HG02981 (cell line): ENCODE measurements at regions not wholly inside any gene's neighbourhood (a gene's known extent, or its start where the extent isn't known, plus 50 kb on each side); places are given as distances from the start of the nearest gene placed in this dataset.

Experiments used
- ATAC-seq: cut with Tn5 transposase; IDR thresholded peaks from one replicate; pipeline ENCODE4 v1.9.1; 2021; ENCODE audit warnings: mild to moderate bottlenecking, moderate library complexity; ENCODE audit not compliant: unreplicated experiment

DNA sequence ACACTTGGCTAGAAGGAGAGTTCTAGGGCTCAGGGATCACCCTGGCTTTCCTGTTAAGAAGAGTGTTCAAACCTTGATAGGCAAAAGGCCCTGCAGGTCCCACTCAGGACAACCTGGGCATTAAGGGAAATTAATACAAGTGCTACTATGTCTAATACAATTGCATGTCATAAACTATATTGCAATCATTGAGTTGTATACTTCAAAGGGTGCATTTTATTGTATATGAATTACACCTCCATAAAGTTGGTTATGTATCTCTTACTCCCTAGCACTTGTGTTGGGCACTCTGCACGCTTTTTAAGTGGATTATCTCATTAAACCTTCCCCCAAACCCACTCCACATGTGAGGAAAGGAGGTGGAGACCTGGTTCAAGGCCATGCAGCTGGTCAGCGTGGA is 172.1 kb upstream of the GLI2 start:
- no peak for ATAC-seq

DNA sequence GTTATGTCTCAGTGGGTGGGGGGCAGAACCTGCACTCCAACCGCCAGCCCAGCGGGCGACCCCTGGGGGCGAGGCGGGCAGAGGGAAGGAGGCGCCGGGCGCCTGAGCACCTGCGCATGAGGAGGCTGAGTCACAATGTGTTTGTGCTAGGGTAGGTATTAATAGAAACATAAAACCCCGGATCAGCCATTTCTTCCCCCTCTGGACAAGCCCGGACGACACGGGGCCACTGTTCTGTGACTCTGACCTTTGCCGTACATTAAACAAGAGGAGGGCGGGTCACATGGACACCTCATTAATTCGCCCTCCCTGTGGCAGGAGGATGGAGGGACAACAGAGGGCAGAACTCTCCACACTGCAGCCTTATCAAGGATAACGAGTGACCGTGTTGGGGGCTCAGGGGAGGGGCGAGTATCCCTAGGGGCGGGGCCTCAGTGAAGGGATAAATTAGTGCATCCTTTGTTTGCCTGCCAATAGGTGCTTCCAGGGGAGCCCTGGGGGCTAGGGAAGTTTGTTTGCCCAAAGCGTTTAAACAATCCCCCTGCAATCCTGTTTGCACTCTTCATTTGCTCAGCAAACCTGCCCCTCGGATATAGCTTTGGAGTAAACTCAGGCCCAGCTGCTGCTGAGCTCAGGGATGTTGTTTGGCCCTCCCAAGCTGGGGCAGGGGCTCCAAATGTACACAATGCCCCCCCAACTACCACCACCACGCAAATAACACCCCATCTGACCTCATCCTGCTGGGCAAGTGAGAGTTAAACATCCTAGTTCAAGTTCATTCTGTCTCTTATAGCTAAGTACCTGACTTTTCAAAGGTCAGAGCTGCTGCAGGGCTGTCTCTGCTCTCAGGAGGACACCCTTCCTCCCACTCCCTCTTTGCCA is 171.2 kb upstream of the GLI2 start:
- ATAC-seq = no peak

DNA sequence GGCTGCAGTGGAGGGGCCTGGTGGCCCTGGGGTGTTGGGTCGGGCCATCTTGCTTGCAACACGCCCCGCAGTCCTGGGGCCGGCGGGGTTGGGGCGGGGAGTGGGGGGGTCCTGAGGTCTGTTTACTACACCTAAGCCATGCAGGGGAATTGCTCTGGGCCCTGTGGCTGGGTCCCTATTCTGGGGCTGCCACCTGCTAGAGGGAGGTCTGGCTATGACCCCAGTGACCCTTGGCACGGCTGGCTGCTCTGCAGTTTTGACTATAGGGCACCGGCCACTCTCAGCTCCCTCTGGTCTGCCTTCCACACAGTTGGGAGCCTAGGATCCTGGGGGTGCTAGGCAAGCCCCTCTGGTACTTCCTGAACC is 170.6 kb upstream of the GLI2 start:
- no peak for ATAC-seq

DNA sequence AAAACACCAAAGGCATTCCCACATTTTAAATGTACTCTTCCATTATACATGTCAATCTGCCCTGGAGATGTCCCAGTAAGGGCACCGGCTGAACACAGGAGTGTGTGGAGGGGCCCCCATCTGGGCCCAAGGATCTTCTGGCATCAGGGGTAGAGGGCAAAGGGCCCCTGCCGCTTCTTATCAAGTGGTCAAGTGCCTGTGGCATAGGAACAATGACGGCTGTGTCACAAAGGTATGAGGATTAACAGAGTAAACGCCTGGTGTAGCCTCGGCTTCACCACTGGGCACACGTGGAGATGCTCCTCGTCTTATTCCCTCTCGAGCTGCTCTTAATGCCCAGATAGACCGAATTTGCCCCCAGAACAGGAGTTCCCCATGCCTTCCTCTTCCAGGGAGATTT is 169.7 kb upstream of the GLI2 start:
- no peak for ATAC-seq

DNA sequence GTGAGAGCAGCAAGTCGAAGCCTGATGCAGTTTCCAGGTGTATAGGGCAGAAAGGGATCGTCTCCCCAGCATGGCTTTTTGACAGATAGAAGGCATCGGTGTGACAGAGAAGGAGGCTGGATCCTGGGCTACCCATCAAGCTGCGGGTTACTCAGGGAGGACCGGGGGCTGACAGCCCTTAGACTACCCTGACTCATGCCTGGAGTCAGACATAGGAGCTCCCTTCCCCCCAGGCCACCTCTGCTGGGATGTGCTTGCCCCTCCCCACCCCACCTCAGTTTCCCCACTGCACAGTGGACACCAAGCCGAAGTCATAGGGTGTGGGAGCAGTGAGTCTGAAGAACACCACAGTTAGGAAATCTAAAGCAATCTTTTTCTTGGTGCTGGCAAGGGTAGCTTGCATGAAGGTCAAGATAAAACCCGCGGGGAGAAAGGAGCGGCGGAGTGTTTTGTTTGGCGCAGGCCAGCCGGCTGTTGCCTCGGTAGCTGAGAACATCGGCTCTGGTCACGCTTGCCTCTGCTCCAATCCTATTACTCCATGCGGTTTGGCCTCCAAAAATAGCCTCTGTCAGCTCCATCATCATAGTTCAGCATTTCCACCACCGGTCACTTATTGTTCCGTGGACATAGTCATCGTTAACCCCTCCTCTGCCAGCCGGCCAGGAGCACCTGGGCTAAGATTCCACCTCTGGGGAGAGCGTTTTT is 169.2 kb upstream of the GLI2 start:
- no peak for ATAC-seq

DNA sequence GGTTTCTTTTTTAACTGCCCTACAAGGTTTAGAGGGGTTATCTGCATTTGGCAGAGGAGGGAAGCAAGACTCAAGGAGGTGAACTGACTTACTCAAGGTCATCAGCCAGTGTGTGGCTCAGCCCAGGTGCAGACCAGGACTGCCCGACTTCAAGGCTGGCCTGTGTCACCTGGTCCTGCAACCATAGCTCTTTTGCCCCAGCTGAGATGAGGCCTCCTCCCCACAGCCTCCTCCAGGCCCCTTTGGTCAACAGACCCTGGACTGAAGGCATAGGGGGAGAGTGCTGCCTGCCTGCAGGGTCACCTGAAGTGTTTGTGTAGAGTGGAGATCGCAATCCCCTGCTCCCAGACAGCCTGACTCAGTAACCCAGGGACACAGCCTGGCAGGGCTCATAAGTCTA is 168.5 kb upstream of the GLI2 start:
- no peak for ATAC-seq

DNA sequence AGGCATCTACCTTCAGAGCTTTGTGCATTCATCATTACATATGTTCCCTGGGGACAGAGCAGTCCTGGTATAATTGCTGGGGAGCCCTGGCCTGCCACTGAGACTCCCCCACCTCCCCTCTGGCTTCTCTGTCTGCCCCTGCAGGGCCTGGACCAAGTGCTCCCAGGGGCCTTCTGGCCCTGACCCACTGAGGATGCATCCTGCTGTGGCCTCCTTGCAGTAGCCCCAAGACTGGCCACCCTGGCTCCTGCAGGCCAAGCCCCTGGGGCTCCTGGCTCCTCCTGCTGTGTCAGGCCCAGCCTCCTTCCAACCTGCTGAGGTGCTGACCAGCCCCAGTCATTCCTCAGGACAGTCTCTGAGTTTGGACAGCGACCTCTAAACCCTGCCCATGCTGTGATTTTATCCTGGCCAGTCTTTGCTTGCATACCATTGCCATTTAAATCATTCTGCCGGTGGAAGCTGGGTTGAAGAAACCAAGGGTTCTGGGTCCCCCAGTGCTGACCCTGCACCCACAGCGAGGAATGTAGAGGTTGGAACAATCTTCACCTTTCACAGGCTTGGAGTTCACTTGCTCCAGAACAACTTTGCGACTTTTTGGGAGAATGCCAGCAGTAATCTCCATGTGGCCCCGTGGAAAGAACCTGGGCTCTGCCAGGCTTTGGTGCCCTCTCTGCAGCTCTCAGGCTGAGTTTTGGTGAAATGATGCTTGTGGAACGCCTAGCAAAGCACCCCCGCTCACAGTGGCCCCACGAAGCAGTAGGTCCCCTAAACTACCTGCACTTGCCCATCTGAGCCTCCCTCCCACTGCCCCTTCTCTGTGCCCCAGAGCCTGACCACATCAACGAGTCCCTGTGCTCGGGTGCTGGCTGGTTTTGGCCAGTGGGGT is 167.3 kb upstream of the GLI2 start:
- ATAC-seq = no peak

DNA sequence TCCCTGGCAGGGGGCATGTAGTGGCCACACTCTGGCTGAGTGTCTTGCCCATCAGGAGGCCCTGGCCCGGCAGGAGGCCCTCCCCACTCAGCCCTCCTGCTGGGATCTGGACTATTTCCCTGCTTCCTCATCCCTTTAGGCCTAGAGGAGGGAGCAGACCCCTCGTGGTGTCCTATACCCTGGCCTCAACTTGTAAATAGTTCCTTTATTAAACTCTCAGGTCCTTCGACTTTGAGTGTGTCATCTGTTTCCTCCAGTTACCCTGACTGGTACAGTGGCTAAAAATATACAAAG is 166.7 kb upstream of the GLI2 start:
- ATAC-seq = no peak

DNA sequence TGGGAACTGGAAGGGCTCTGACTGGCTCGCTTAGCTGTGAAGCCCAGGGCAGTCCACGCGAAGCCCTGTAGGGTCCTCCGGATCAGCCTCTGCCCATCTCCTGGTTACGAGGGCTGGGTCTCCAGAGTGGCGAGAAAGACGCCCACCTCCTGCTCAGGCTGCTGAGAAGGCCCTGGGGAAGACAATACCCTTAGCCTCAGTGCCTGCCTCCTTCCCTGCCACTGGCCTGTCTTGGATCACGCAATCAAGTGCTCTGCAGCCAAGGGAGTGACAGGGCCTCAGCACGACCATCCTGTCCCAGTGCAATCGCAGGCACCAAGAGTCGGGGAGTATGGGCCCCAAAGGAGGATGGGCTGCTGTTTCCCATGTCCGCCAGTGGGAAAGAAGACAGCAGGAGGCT is 165.7 kb upstream of the GLI2 start:
- no peak for ATAC-seq

DNA sequence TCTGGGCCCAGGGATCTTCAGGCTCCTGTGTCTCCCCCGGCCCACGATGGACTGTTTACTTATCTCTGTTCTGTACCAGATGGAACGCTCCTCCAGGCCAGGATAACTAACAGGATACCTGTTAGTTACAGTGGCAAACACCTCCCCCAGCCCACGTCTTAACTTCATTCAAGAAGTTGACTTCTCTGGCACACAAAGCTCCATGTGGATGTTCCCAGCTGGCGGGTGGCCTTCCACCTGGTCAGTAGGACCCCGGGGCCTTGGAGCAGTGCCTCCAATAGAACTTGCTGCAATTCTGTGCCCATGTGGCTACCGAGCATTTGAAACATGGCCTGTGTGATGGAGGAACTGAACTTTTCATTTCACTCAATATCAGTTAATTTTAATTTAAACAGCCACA is 165.1 kb upstream of the GLI2 start:
- no peak for ATAC-seq

DNA sequence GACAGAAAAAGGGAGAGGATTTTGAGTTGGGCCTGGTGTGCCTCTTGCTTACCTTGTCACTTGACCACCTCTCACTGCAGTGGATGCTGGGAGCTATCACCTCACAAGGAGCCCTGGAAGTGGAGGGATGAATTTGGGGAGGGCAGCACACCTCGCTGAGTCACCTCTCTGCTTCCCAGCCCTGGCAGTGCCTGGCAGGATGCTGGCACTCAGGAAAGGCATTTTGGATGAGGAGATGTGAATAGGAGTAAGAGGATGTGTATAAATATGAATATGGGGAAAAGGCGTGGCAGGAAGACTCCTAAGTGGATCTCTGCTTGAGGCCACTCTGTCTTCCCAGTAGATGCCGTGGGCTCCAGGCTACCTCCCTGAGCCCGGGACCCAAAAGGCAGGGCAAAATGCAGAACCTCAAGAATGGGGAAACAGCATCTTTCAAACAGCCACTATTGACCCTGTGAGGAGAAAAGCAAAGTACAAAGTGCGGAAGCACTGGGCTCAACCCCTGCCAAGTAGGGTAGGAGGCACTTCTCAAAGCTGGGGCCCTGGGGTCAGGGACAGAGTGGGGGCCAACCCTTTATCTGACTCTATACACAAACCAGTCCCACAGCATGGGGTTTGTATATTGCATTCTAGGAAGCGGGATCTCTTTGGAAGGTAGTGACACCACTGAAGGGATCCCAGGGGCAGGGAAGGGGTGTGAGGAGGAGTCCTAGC is 164.5 kb upstream of the GLI2 start:
- no peak for ATAC-seq

DNA sequence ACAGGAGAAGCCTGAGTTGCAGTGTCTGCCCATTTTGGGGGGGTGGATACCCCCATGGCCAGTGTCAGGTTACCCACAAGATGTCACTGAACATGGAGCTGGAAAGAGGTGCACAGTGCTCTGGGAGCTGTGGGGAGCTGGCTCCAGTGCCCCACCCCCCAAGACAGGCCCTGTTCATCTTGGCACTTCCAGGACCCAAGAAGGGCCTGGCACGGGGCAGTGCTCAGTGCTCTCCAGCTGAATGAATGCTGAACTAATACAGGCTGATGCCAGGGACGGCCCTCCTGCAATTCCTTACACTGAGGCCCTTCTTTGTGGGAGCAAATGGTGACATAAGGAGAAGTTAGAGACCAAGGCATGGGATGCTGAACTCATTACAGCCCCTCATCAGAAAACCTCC is 163.4 kb upstream of the GLI2 start:
- ATAC-seq = no peak

DNA sequence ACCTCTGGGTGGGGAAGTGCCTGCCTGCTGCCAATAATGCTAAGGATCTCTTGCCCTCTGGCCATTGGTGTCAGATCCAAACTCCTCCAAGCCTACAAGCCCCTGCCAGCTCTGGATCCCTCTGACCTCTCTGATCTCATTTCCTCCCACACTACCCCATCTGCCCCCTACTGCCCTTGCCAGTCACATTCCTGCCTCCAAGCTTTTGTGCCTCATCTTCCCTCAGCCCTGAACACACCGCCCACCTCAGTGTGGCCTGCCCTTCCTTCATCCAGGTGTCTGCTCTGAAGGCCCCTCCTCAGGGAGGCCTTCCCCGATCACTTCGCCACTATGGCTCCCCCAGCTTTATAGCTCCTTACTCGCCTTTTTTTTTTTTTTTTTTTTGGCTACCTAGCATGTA is 161.0 kb upstream of the GLI2 start:
- ATAC-seq = no peak

DNA sequence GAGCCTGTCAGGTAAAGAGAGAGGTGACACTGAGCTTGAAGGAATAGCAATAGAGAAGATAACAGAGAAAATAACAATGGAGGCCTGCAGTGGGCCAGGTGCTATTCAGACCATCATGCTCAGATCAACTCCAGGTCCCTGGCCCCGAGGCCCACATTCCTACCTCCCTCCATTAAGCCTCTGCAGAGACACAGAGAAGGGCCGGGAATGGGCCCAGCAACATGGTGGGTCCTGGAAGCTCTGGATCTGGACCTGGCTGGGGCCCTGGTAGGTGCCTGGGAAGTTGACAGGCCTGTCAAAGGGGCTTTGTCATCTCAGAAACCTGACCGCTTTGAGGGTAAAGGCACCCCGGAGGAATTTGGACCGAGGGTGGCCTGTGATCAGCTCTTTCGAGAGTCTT is 159.7 kb upstream of the GLI2 start:
- ATAC-seq = no peak

DNA sequence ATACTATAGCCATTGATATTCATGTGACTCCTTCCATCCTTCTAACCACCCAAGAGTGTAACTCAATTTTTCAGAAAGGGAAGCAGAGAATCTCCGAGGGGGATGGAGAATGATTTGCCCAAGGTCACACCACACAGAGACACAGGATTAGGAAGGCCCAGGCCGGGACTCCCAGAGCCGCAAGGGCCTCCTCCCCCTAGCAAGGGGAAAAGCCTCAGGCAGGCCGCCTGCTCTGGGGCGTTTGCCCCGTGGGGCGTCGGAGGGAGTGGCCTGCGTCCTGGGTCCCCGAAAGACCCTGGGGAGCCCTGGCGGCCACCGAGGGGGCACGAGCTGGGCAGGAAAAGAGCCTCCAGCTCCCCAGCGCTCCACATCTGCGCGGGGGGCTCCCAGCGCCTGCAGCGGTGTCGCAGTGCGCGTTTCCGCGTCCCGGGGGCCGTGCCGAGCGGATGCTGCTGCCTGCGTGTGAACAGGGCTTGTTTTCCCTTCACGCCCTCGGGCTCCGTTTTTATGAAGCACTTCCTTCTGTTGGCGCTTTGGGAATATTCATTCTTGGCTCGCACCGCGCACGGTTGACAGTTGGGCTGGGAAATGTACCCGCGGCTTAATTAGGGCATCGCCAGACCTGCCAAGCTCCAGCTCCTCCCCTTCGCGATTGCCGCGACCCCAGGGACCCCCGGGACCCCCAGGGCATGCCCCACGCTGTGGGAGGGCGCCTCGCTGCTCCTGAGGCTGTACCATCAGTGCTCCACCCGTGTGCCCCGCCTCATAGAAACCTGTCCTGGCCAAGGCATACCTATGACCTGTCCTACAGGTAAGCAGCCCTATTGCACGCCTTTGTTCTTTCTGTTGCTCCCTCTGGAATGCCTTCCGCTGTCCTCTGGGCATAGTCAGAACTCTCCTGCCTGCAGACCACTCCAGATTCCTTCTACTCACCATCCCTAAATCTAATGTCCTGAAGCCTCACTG is 158.9 kb upstream of the GLI2 start:
- no peak for ATAC-seq

DNA sequence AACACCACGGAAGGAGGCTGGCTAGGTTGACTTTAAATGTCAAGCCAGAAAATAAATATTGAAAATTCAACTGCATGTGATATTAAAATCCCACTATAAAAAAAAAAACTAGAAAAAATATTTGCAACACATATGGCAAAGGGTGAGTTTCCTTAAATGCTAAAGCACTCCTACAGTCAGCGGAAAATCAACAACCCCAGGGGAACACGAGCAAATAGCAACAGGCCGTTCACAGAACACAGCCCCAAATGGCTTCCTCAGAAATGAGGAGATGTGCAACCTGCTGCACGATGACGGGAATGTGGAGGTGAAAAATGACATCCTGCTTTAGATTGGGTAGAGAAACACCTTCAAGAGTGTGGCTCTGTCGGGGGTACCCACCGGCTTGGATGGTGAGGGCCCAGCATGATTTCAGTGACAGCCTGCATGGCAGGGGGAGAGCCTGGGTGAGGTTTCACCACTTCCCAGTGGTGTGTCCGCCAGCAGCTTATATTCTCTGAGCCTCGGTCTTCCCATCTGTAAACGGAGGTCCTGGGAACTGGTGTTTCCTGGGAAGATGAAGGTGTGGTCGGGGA is 157.9 kb upstream of the GLI2 start:
- no peak for ATAC-seq

DNA sequence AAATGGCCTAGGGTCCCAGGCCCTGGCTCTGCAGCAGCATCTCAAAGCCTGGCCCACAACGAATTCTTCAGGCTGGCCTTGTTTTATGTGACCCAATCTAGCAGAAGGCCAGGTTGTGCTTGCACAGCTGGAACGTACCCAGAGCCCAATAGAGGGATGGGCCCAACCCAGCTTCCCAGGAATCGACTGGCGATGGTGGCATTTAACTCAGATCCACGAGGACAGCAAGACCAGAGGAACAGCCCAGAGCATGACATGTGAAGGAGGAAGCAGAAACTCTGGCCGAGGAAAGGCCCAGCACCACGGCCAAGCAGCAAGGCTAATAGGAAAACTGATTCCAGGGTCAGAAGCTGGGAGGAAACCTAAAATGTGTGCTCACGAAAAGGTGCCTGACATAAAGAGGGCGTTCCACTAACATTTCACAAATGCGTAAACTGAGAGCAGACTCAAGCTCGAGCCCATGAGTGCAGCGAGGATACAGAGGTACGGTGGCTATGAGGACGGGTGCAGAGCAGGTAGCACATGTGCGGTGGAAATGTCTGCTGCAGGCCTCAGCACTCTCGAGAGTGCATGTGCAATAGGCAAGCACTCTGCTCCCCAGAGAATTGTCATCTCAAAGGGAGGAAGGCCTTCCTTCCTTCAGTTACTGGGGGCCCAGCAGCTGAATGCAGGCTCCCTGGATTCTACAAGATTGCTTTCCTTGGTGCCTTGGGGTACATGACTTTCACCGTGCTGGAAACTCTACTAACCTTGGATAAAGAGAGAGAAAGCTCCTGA is 156.9 kb upstream of the GLI2 start:
- ATAC-seq = no peak

DNA sequence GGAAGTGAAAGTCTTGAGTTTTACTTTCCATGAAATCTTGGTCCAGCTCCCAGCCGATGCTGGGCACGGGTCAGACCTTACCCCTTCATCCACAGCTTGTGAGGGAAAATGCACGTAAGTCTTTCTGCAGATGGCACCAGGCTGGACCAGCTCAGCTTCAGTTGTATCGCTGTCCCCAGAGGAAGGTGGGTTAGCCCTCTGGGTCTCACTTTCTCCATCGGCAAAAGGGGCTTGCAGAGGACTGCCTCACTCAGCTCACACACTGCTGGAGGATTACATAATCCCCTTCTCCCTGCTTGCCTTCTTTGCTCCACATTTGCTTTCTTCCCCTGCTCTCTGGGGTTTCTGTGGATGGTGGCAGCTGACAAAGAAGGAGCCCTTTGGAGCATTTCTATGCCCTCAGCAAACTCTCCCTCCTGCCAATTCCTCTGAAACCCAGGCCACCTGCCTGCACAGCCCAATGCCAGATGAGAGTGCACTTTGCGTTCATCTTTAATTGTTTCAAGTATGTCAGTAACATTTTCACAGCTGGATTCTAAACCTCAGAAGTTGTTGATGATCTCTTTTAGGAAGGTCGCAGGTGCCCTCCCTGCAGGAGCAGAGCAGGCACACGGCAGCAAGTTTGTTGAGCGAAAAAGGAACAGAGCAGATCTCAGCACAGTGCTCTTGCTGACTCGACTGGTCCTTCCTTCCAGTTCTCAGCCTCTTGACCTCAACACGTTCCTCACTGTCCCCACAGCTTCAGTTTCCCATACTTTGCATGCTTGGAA is 155.6 kb upstream of the GLI2 start:
- ATAC-seq = no peak
